WTC11 (cell line): ENCODE measurements at regions not wholly inside any gene's neighbourhood (a gene's known extent, or its start where the extent isn't known, plus 50 kb on each side); places are given as distances from the start of the nearest gene placed in this dataset.

Experiments
- ATAC-seq: fragments of 200-7000 bp; cut with Tn5 transposase; 2 replicates; pipeline ENCODE4 v1.10.0; 2021; ENCODE audit warnings: mild to moderate bottlenecking, moderate library complexity
- CTCF ChIA-PET: fragments of 300-600 bp; sonication (Branson Sonifier 250); formaldehyde crosslinking; loops from one replicate; lab custom pipeline; 2021; ENCODE audit warnings: antibody characterized with exemption; lab: Charles Lee
- POLR2A ChIA-PET: fragments of 350-600 bp; sonication (Branson Sonifier 250); formaldehyde crosslinking; loops from one replicate; lab custom pipeline; 2021; ENCODE audit warnings: antibody characterized with exemption; lab: Charles Lee
- DNase-seq: peaks from one replicate; pipeline ENCODE4 v3.0.0; 2021; ENCODE audit warnings: low spot score
- H3K27ac Mint-ChIP-seq: 2 replicates; pipeline ENCODE4 v1.8.0; 2021; ENCODE audit warnings: mixed read lengths
- H3K27me3 Mint-ChIP-seq: 2 replicates; pipeline ENCODE4 v1.8.0; 2021; ENCODE audit warnings: low read depth, mild to moderate bottlenecking, moderate library complexity, mixed read lengths
- H3K36me3 Mint-ChIP-seq: 2 replicates; pipeline ENCODE4 v1.8.0; 2021; ENCODE audit warnings: mixed read lengths
- H3K4me1 Mint-ChIP-seq: 2 replicates; pipeline ENCODE4 v1.8.0; 2022; ENCODE audit warnings: mixed read lengths
- H3K4me3 Mint-ChIP-seq: 2 replicates; pipeline ENCODE4 v1.8.0; 2021; ENCODE audit warnings: mild to moderate bottlenecking, moderate library complexity, mixed read lengths
- H3K9me3 Mint-ChIP-seq: 2 replicates; pipeline ENCODE4 v1.8.0; 2021; ENCODE audit warnings: mixed read lengths
- ATF1 ChIP-seq: sonication (generic); formaldehyde crosslinking; IDR thresholded peaks from 2 replicates; pipeline ENCODE4 v1.8.1; 2023; ENCODE audit warnings: mild to moderate bottlenecking, moderate library complexity, missing genetic modification reagents
- ATF3 ChIP-seq: sonication (generic); formaldehyde crosslinking; conservative IDR thresholded peaks from 2 replicates; pipeline ENCODE4 v1.8.1; 2022; ENCODE audit warnings: mild to moderate bottlenecking, missing genetic modification reagents
- CBFB ChIP-seq: sonication (generic); formaldehyde crosslinking; IDR thresholded peaks from 2 replicates; pipeline ENCODE4 v1.8.1; 2022; ENCODE audit warnings: mild to moderate bottlenecking, low read depth, missing genetic modification reagents
- CREM ChIP-seq: sonication (generic); formaldehyde crosslinking; IDR thresholded peaks from 2 replicates; pipeline ENCODE4 v1.8.1; 2022; ENCODE audit warnings: mild to moderate bottlenecking, missing genetic modification reagents, moderate library complexity
- CTCF ChIP-seq: fragments of 200-600 bp; IDR thresholded peaks from 2 replicates; pipeline ENCODE4 v1.8.0; 2022; ENCODE audit warnings: antibody characterized with exemption
- E2F1 ChIP-seq: sonication (generic); formaldehyde crosslinking; IDR thresholded peaks from 2 replicates; pipeline ENCODE4 v1.8.0; 2022; ENCODE audit warnings: mild to moderate bottlenecking, missing genetic modification reagents
- E2F5 ChIP-seq: sonication (generic); formaldehyde crosslinking; IDR thresholded peaks from 2 replicates; pipeline ENCODE4 v1.8.1; 2022; ENCODE audit warnings: mild to moderate bottlenecking, moderate library complexity, missing genetic modification reagents
- ESRRA ChIP-seq: sonication (generic); formaldehyde crosslinking; IDR thresholded peaks from 2 replicates; pipeline ENCODE4 v1.8.1; 2022; ENCODE audit warnings: mild to moderate bottlenecking, missing genetic modification reagents, borderline replicate concordance
- FOXJ3 ChIP-seq: sonication (generic); formaldehyde crosslinking; IDR thresholded peaks from 2 replicates; pipeline ENCODE4 v1.9.0; 2021; ENCODE audit warnings: missing genetic modification reagents, mild to moderate bottlenecking, borderline replicate concordance
- FOXP4 ChIP-seq: sonication (generic); formaldehyde crosslinking; IDR thresholded peaks from 2 replicates; pipeline ENCODE4 v1.8.0; 2022; ENCODE audit warnings: mild to moderate bottlenecking, missing genetic modification reagents
- IRF1 ChIP-seq: sonication (generic); formaldehyde crosslinking; IDR thresholded peaks from 2 replicates; pipeline ENCODE4 v1.8.0; 2023; ENCODE audit warnings: missing genetic modification reagents
- KAT7 ChIP-seq: sonication (generic); formaldehyde crosslinking; IDR thresholded peaks from 2 replicates; pipeline ENCODE4 v1.8.1; 2023; ENCODE audit warnings: missing genetic modification reagents, mild to moderate bottlenecking, borderline replicate concordance
- NR2C2 ChIP-seq: sonication (generic); formaldehyde crosslinking; IDR thresholded peaks from 2 replicates; pipeline ENCODE4 v1.8.0; 2022; ENCODE audit warnings: mild to moderate bottlenecking, missing genetic modification reagents
- SMAD3 ChIP-seq: sonication (generic); formaldehyde crosslinking; IDR thresholded peaks from 2 replicates; pipeline ENCODE4 v1.8.0; 2022; ENCODE audit warnings: missing genetic modification reagents, mild to moderate bottlenecking, borderline replicate concordance
- SMAD4 ChIP-seq: sonication (generic); formaldehyde crosslinking; IDR thresholded peaks from 2 replicates; pipeline ENCODE4 v1.8.0; 2022; ENCODE audit warnings: mild to moderate bottlenecking, missing genetic modification reagents
- ZNF138 ChIP-seq: sonication (generic); formaldehyde crosslinking; conservative IDR thresholded peaks from 2 replicates; pipeline ENCODE4 v1.8.1; 2022; ENCODE audit warnings: mild to moderate bottlenecking, moderate library complexity, missing genetic modification reagents
- ZNF317 ChIP-seq: sonication (generic); formaldehyde crosslinking; IDR thresholded peaks from 2 replicates; pipeline ENCODE4 v1.8.1; 2023; ENCODE audit warnings: low read depth, mild to moderate bottlenecking, moderate library complexity, missing genetic modification reagents, borderline replicate concordance
- ZNF396 ChIP-seq: fragments of 250-450 bp; sonication (Bioruptor Pico); IDR thresholded peaks from 2 replicates; pipeline ENCODE4 v1.8.0; 2021; ENCODE audit warnings: mild to moderate bottlenecking, moderate library complexity, borderline replicate concordance
- ZNF671 ChIP-seq: fragments of 250-450 bp; sonication (Bioruptor Pico); IDR thresholded peaks from 2 replicates; pipeline ENCODE4 v1.8.0; 2021; ENCODE audit warnings: mild to moderate bottlenecking
- TF ChIP-seq, protein P1 (sequence below): sonication (generic); formaldehyde crosslinking; IDR thresholded peaks from 2 replicates; pipeline ENCODE4 v1.8.0; 2022; ENCODE audit warnings: missing genetic modification reagents
- TF ChIP-seq, protein P2 (sequence below): sonication (generic); formaldehyde crosslinking; IDR thresholded peaks from 2 replicates; pipeline ENCODE4 v1.8.1; 2022; ENCODE audit warnings: low read depth, missing genetic modification reagents, borderline replicate concordance
- TF ChIP-seq, protein P3 (sequence below): fragments of 250-450 bp; sonication (Bioruptor Pico); IDR thresholded peaks from 2 replicates; pipeline ENCODE4 v1.8.0; 2021; ENCODE audit warnings: mild to moderate bottlenecking

DNA sequence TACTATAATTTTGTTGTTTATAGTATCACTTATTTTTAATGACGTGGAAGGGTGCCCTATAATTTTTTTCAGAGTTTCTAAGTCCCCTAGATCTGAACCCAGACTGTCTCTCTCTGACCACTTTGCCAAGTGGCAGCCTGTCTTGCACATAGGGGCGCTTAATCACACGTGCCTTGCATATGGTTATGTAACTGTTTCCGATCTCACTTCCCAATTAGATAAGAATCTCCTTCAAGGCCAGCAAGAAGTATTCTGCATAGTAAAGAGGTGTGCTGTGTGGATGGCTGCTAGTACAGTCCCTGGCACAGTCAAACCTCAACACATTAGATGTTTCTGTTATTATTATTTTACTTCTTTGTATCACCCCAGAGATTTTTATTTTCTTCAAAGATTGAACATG lies 197.8 kb upstream of the SIX2 start:
- TF ChIP-seq CREM (CRISPR knock-in tag): no peak
- TF ChIP-seq, protein P1, sequence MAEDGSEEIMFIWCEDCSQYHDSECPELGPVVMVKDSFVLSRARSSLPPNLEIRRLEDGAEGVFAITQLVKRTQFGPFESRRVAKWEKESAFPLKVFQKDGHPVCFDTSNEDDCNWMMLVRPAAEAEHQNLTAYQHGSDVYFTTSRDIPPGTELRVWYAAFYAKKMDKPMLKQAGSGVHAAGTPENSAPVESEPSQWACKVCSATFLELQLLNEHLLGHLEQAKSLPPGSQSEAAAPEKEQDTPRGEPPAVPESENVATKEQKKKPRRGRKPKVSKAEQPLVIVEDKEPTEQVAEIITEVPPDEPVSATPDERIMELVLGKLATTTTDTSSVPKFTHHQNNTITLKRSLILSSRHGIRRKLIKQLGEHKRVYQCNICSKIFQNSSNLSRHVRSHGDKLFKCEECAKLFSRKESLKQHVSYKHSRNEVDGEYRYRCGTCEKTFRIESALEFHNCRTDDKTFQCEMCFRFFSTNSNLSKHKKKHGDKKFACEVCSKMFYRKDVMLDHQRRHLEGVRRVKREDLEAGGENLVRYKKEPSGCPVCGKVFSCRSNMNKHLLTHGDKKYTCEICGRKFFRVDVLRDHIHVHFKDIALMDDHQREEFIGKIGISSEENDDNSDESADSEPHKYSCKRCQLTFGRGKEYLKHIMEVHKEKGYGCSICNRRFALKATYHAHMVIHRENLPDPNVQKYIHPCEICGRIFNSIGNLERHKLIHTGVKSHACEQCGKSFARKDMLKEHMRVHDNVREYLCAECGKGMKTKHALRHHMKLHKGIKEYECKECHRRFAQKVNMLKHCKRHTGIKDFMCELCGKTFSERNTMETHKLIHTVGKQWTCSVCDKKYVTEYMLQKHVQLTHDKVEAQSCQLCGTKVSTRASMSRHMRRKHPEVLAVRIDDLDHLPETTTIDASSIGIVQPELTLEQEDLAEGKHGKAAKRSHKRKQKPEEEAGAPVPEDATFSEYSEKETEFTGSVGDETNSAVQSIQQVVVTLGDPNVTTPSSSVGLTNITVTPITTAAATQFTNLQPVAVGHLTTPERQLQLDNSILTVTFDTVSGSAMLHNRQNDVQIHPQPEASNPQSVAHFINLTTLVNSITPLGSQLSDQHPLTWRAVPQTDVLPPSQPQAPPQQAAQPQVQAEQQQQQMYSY (CRISPR knock-in tag): no peak
- TF ChIP-seq ZNF317 (CRISPR knock-in tag): no peak
- no peak for TF ChIP-seq FOXJ3 (CRISPR knock-in tag)
- no peak for TF ChIP-seq KAT7 (CRISPR knock-in tag)
- TF ChIP-seq IRF1 (CRISPR knock-in tag): no peak
- no peak for TF ChIP-seq E2F5
- TF ChIP-seq, all 79 proteins: peak for 0
- Mint-ChIP-seq H3K27me3 (no peaks in the 10 kb centered on the region), H3K36me3 (no peaks in the 10 kb centered on the region), H3K4me1 (no peaks in the 10 kb centered on the region), H3K4me3 (no peak overlapping the region), H3K9me3 (no peaks in the 10 kb centered on the region), H3K27ac (no peak overlapping the region)
- CTCF ChIA-PET: no interaction called here
- no peak for DNase-seq
- POLR2A ChIA-PET: no interaction called here
- ATAC-seq: no peak

GRCh38 chr2:45205985-45206384 lies 196.7 kb upstream of the SIX2 start:
- no peak for DNase-seq
- Mint-ChIP-seq H3K27ac (no peak overlapping the region), H3K9me3 (peaks cover 4% of the 10 kb centered on the region; the same call in 1 of the 2 replicates), H3K27me3 (no peaks in the 10 kb centered on the region), H3K4me3 (no peak overlapping the region), H3K4me1 (no peaks in the 10 kb centered on the region), H3K36me3 (no peaks in the 10 kb centered on the region)
- no peak for ATAC-seq
- ChIA-PET POLR2A (no interaction called here), CTCF (interaction anchor here (0.8 kb wide), 1 partner anchor 224 kb away, joined by 3 read pairs; no protein-coding TSS in a partner anchor)
- no peak for TF ChIP-seq E2F1
- TF ChIP-seq ZNF671: no peak
- no peak for TF ChIP-seq NR2C2 (CRISPR knock-in tag)
- no peak for TF ChIP-seq ESRRA (CRISPR knock-in tag)
- TF ChIP-seq ZNF138 (CRISPR knock-in tag): no peak
- TF ChIP-seq ATF3 (CRISPR knock-in tag): no peak
- no peak for TF ChIP-seq CTCF
- TF ChIP-seq SMAD4 (CRISPR knock-in tag): no peak
- TF ChIP-seq FOXP4 (CRISPR knock-in tag): no peak
- no peak for TF ChIP-seq SMAD3 (CRISPR knock-in tag)
- no peak for TF ChIP-seq CBFB (CRISPR knock-in tag)
- no peak for TF ChIP-seq ATF1 (CRISPR knock-in tag)
- TF ChIP-seq, protein P2, sequence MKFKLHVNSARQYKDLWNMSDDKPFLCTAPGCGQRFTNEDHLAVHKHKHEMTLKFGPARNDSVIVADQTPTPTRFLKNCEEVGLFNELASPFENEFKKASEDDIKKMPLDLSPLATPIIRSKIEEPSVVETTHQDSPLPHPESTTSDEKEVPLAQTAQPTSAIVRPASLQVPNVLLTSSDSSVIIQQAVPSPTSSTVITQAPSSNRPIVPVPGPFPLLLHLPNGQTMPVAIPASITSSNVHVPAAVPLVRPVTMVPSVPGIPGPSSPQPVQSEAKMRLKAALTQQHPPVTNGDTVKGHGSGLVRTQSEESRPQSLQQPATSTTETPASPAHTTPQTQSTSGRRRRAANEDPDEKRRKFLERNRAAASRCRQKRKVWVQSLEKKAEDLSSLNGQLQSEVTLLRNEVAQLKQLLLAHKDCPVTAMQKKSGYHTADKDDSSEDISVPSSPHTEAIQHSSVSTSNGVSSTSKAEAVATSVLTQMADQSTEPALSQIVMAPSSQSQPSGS (CRISPR knock-in tag): no peak
- TF ChIP-seq, protein P3, sequence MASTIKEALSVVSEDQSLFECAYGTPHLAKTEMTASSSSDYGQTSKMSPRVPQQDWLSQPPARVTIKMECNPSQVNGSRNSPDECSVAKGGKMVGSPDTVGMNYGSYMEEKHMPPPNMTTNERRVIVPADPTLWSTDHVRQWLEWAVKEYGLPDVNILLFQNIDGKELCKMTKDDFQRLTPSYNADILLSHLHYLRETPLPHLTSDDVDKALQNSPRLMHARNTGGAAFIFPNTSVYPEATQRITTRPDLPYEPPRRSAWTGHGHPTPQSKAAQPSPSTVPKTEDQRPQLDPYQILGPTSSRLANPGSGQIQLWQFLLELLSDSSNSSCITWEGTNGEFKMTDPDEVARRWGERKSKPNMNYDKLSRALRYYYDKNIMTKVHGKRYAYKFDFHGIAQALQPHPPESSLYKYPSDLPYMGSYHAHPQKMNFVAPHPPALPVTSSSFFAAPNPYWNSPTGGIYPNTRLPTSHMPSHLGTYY (CRISPR knock-in tag): no peak
- TF ChIP-seq ZNF396: no peak
